GM10248 (cell line): ENCODE measurements at regions not wholly inside any gene's neighbourhood (a gene's known extent, or its start where the extent isn't known, plus 50 kb on each side); places are given as distances from the start of the nearest gene placed in this dataset.

ENCODE experiments used
- CTCF ChIA-PET: fragments of 300-600 bp; sonication (Branson Sonifier 250); formaldehyde crosslinking; extraction: SDS; loops from one replicate; lab custom pipeline; 2021; ENCODE audit warnings: antibody characterized with exemption; lab: Yijun Ruan, JAX
- POLR2A ChIA-PET: fragments of 350-650 bp; sonication (Branson Sonifier 250); formaldehyde crosslinking; extraction: SDS; loops from one replicate; lab custom pipeline; 2020; ENCODE audit warnings: antibody characterized with exemption; lab: Yijun Ruan, JAX
- DNase-seq: peaks from one replicate; pipeline ENCODE4 v3.0.0; 2012; ENCODE audit errors: extremely low spot score
- TF ChIP-seq, protein P1 (sequence below): IDR thresholded peaks from 2 replicates; pipeline ENCODE4 v1.5.1; 2012; ENCODE audit warnings: mild to moderate bottlenecking, low read depth; ENCODE audit errors: extremely low read depth, missing control alignments, control extremely low read depth

DNA sequence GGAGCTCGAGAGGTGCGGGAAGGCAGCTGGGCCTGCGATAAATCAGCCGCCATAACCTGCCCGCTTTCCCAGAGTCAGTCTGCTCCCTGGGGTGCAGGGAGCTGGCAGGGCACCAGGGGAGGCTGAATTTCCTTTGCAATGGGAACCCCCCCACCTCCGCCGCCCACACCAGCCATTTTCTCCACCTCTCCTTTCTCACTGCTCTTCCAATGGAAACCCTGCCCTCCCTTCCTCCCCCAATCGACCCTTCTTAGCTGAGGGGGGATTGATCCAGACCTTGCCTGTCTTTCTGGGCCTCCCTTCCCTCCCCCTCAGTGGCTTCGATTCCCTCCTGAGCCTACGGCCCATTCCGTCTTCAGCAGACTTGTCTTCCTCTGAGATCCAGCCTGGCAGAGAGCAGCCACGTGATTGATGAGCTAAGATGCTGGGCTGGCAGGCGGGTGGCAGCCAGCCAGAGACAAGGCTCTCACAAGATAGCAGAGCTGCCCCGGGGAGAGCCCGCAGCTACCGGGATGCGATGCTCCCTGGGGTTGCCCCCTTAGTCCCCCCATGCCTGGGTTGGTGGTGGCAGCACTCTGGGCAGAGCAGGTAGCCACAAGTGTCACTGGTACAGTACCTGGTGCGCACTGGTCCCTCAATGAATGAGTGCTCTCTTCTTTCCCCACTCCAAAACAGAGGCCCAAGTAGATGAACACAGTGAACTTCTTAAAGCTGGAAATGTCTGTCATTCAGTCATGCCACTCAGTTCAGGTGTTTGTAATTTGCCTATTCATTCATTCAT is 53.7 kb upstream of the FABP6 start:
- ChIA-PET POLR2A (interaction anchor here (0.6 kb wide), 1 partner anchor 20 kb away, joined by 5 read pairs; no protein-coding TSS in a partner anchor), CTCF (interaction anchor here (0.9 to 2.2 kb wide), 5 partner anchors 12 to 94 kb away, joined by 3 to 8 read pairs (median 3); no protein-coding TSS in a partner anchor)
- DNase-seq, result no peak
- TF ChIP-seq, protein P1, sequence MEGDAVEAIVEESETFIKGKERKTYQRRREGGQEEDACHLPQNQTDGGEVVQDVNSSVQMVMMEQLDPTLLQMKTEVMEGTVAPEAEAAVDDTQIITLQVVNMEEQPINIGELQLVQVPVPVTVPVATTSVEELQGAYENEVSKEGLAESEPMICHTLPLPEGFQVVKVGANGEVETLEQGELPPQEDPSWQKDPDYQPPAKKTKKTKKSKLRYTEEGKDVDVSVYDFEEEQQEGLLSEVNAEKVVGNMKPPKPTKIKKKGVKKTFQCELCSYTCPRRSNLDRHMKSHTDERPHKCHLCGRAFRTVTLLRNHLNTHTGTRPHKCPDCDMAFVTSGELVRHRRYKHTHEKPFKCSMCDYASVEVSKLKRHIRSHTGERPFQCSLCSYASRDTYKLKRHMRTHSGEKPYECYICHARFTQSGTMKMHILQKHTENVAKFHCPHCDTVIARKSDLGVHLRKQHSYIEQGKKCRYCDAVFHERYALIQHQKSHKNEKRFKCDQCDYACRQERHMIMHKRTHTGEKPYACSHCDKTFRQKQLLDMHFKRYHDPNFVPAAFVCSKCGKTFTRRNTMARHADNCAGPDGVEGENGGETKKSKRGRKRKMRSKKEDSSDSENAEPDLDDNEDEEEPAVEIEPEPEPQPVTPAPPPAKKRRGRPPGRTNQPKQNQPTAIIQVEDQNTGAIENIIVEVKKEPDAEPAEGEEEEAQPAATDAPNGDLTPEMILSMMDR, result no peak

DNA sequence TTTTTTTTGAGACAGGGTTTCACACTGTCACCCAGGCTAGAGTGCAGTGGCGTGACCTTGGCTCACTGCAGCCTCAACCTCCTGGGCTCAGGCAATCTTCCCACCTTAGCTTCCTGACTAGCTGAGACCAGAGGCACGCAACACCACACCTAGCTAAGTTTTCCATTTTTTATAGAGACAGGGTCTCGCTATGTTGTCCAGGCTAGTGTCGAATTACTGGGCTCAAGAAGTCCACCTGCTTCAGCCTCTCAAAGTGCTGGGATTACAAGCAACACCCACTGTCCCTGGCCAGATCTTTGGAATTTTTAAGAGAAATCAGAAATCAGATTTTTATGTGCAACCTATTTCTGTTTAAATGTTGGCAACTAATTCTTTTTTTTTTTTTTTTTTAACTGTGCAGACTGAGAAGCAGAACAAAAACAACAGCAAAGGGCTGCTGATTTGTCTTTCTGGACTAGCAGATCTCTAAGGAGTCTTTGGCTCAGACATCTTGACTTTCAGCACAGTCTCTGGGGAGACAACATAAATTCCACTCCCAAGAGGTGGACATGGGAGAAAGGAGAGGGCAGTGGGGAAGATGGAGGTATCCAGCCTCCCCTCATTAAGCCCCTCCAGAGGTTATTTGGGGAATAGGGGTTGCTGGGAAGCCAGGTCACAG is 54.4 kb upstream of the FABP6 start:
- POLR2A ChIA-PET, result no interaction called here
- no peak for DNase-seq
- TF ChIP-seq, protein P1, result no peak
- CTCF ChIA-PET, result interaction anchor here (0.9 to 2.2 kb wide), 4 partner anchors 13 to 94 kb away, joined by 3 to 8 read pairs (median 4); no protein-coding TSS in a partner anchor

DNA sequence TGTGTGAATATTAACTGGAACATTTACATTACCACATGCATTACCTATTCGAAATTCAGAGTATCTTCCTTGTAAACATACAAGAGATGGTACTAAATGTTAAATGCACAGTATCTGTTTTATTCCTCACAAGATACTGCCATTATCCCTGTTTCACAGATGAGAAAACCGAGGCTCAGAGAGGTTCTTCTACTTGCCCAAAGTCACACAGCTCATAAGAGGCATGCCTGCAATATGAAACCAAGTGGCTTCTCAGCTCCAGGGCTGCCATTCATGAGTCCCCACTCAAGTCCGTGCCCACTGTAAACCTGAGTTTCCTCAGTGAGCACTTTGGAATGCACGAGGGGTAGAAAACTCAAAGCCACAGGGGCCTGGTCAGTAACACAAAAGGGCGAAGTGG is 55.0 kb upstream of the FABP6 start:
- ChIA-PET CTCF (interaction anchor here (1.1 to 1.5 kb wide), 2 partner anchors 14 to 15 kb away, joined by 3 to 4 read pairs; no protein-coding TSS in a partner anchor), POLR2A (no interaction called here)
- TF ChIP-seq, protein P1, result no peak
- DNase-seq, result no peak

DNA sequence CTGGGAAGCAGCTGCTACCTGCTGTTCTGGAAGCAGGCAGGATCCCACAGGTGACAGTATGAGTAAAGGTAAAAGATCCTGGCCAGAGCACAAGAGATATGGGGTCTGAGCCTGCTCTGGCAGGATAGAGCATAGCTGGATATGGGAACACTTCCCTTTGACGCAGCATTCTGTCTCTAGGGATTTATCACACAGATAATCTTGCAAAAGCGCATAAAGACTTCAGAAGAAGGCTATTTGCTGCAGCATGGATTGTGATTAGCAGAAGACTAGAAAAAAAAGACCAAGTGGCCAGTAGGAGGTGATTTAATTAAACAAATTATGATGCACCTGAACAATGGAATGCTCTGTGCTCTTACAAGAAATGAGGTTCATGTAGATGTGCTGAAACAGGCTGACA is 52.4 kb upstream of the PWWP2A start:
- TF ChIP-seq, protein P1, result no peak
- no peak for DNase-seq
- CTCF ChIA-PET, result no interaction called here
- POLR2A ChIA-PET, result no interaction called here

DNA sequence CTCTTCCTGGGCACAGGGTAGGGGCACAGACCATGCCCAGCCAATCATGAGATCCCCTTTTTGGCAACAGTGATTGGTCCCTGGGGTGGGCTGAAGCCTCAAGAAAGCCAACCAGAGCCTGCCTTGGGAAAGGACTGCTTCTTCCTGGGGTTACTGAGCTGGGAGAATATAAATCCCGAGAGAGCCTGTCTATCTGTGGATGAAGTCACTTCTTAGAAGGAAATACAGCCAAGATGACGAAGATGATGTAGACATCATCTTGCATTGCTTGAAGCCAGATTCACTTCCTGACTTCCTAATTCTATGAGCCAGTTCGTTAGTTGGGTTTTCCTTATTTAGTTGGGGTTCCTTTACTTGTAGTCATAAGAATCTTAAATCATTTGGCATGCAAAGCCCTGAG is 50.1 kb upstream of the PWWP2A start:
- no peak for DNase-seq
- POLR2A ChIA-PET, result no interaction called here
- CTCF ChIA-PET, result interaction anchor here (0.8 kb wide), 1 partner anchor 9 kb away, joined by 5 read pairs; no protein-coding TSS in a partner anchor
- TF ChIP-seq, protein P1, result no peak
